H1 (cell line): ENCODE measurements at regions not wholly inside any gene's neighbourhood (a gene's known extent, or its start where the extent isn't known, plus 50 kb on each side); places are given as distances from the start of the nearest gene placed in this dataset.

Experiments used
- BCL11A ChIP-seq, 2 experiments: IDR thresholded peaks; one replicate each; pipeline ENCODE4 v1.6.1; 2011; ENCODE audit warnings: low read depth in 2 of 2, low read length in 2 of 2, mild to moderate bottlenecking in 2 of 2
- GTF2F1 ChIP-seq: IDR thresholded peaks from 2 replicates; pipeline ENCODE4 v1.6.1; 2012; ENCODE audit warnings: low read depth, low read length, improper control_type of control experiment, borderline replicate concordance
- KDM5A ChIP-seq: fragments of 200-600 bp; IDR thresholded peaks from 2 replicates; pipeline ENCODE4 v1.7.1; 2012; ENCODE audit warnings: mild to moderate bottlenecking, low read length, inconsistent platforms, mixed read lengths
- POLR2A ChIP-seq, 2 experiments: IDR thresholded peaks; 1 replicate in 1 of 2; 2 replicates in 1 of 2; pipeline ENCODE4 v1.6.1; 2011; ENCODE audit warnings: low read depth in 2 of 2, low read length in 2 of 2, mild to moderate bottlenecking in 2 of 2; ENCODE audit errors: control extremely low read depth in 1 of 2
- TF ChIP-seq, protein P1 (sequence below), 3 experiments: IDR thresholded peaks; 1 replicate in 2 of 3; 2 replicates in 1 of 3; pipeline versions ENCODE4 v1.5.1 to v1.6.1; 2011; ENCODE audit warnings: low read length in 3 of 3, mild to moderate bottlenecking in 3 of 3, inconsistent platforms in 2 of 3, low read depth in 1 of 3, moderate library complexity in 1 of 3; ENCODE audit not compliant: insufficient read depth in 1 of 3; ENCODE audit errors: control extremely low read depth in 1 of 3
- TF ChIP-seq, protein P2 (sequence below): IDR thresholded peaks from 2 replicates; pipeline ENCODE4 v1.6.1; 2012; ENCODE audit warnings: inconsistent platforms
- TF ChIP-seq, protein P3 (sequence below): IDR thresholded peaks from 2 replicates; pipeline ENCODE4 v1.6.1; 2011; ENCODE audit warnings: low read depth, mild to moderate bottlenecking, low read length; ENCODE audit not compliant: insufficient read depth

DNA sequence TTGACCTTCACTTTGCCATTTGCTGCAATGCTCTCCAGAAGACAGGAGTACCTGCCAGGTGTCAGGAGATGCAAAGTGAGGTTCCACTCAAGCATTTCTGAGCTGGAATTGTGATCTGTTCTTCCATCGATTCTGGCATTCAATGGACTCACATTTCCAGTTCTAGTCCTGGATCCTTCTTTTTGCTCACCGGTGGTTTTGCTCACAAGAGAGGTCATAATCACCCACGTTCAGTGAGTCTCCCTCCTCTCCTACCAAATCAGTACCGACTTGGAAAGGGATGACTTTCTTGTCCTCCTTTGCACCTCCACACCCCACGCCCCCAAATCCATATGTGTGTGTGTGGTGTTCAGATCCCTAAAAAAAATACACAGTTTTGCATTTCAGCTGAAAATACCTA is 206.7 kb upstream of the IGF1R start:
- TF ChIP-seq, protein P1, sequence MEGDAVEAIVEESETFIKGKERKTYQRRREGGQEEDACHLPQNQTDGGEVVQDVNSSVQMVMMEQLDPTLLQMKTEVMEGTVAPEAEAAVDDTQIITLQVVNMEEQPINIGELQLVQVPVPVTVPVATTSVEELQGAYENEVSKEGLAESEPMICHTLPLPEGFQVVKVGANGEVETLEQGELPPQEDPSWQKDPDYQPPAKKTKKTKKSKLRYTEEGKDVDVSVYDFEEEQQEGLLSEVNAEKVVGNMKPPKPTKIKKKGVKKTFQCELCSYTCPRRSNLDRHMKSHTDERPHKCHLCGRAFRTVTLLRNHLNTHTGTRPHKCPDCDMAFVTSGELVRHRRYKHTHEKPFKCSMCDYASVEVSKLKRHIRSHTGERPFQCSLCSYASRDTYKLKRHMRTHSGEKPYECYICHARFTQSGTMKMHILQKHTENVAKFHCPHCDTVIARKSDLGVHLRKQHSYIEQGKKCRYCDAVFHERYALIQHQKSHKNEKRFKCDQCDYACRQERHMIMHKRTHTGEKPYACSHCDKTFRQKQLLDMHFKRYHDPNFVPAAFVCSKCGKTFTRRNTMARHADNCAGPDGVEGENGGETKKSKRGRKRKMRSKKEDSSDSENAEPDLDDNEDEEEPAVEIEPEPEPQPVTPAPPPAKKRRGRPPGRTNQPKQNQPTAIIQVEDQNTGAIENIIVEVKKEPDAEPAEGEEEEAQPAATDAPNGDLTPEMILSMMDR (IDR thresholded peaks at IDR 0.05; ENCODE audit: control extremely low read depth in 1 of 3, insufficient read depth in 1 of 3, low read depth in 1 of 3, low read length in 3 of 3), result no peak
- no peak for TF ChIP-seq POLR2A (IDR thresholded peaks at IDR 0.05; ENCODE audit: control extremely low read depth in 1 of 2, low read depth in 2 of 2, low read length in 2 of 2)
- TF ChIP-seq, protein P2, sequence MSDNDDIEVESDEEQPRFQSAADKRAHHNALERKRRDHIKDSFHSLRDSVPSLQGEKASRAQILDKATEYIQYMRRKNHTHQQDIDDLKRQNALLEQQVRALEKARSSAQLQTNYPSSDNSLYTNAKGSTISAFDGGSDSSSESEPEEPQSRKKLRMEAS, result no peak
- TF ChIP-seq, protein P3, sequence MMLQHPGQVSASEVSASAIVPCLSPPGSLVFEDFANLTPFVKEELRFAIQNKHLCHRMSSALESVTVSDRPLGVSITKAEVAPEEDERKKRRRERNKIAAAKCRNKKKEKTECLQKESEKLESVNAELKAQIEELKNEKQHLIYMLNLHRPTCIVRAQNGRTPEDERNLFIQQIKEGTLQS, result no peak
- no peak for TF ChIP-seq BCL11A (IDR thresholded peaks at IDR 0.05; ENCODE audit: low read depth in 2 of 2, low read length in 2 of 2)
- no peak for TF ChIP-seq KDM5A
- TF ChIP-seq GTF2F1, result no peak
